ENCODE measurements at regions not wholly inside any gene's neighbourhood (a gene's known extent, or its start where the extent isn't known, plus 50 kb on each side); places are given as distances from the start of the nearest gene placed in this dataset.

- Histone ChIP-seq H3K27me3 (ENCODE audit: insufficient read depth) (no peaks in the 10 kb centered on the region), H4K20me1 (ENCODE audit: insufficient read depth) (no peaks in the 10 kb centered on the region), H3K36me3 (replicated peaks in 1 of 2; ENCODE audit: control insufficient read depth in 1 of 2, insufficient read depth in 2 of 2, low read length in 1 of 2) (no peaks in the 10 kb centered on the region), H3K9ac (no peak overlapping the region), H3K4me3 (ENCODE audit: low read depth in 2 of 2, low read length in 1 of 2) (no peak overlapping the region), H3K4me2 (no peak overlapping the region), H3K79me2 (ENCODE audit: insufficient read depth) (no peaks in the 10 kb centered on the region), H3K4me1 (ENCODE audit: control insufficient read depth in 1 of 2, insufficient read depth in 2 of 2, low read depth in 1 of 2, low read length in 1 of 2) (no peaks in the 10 kb centered on the region), H3K27ac (ENCODE audit: low read depth in 2 of 2, low read length in 1 of 2) (no peak overlapping the region), H2AFZ (ENCODE audit: low read depth) (no peak overlapping the region), H3F3A (replicated peaks; ENCODE audit: insufficient read depth) (no peaks in the 10 kb centered on the region), H3K9me3 (peaks cover 5% of the 10 kb centered on the region; the same call in 1 of the 2 replicates), H3K9me2 (no peaks in the 10 kb centered on the region)
- ChIA-PET POLR2A (no interaction called here), CTCF (no interaction called here)
- TF ChIP-seq REST (IDR thresholded peaks at IDR 0.05; ENCODE audit: low read depth, low read length) (no peak), RFX5 (IDR thresholded peaks at IDR 0.05; ENCODE audit: low read length) (no peak)
- 5% methylated on average over 2 of the region's 2 CpGs for WGBS (ENCODE audit: low lambda C conversion rate)
- DNase-seq: no peak
Measured at GRCh38 chr19:31970027-31970461, 375.4 kb upstream of the ZNF507 start.

GRCh38 chr19:31974290-31974689 lies 371.1 kb upstream of the ZNF507 start:
- H3K9me3 ChIP-seq: no peaks in the 10 kb centered on the region
- ChIA-PET POLR2A (no interaction called here), CTCF (no interaction called here)
- H3F3A ChIP-seq (replicated peaks; ENCODE audit: insufficient read depth): no peaks in the 10 kb centered on the region
- H3K4me2 ChIP-seq: no peak overlapping the region
- H3K36me3 ChIP-seq (replicated peaks in 1 of 2; ENCODE audit: control insufficient read depth in 1 of 2, insufficient read depth in 2 of 2, low read length in 1 of 2): no peaks in the 10 kb centered on the region
- no peaks in the 10 kb centered on the region for H3K9me2 ChIP-seq
- TF ChIP-seq TEAD4 (IDR thresholded peaks at IDR 0.05; ENCODE audit: borderline replicate concordance, insufficient read depth) (no peak), RAD21 (IDR thresholded peaks at IDR 0.05; ENCODE audit: low read length) (no peak), RFX5 (IDR thresholded peaks at IDR 0.05; ENCODE audit: low read length) (no peak), USF1 (IDR thresholded peaks at IDR 0.05; ENCODE audit: borderline replicate concordance, low read depth) (no peak), SIN3A (IDR thresholded peaks at IDR 0.05; ENCODE audit: borderline replicate concordance, low read depth, low read length) (no peak), RCOR1 (IDR thresholded peaks at IDR 0.05; ENCODE audit: low read length) (no peak), CHD2 (IDR thresholded peaks at IDR 0.05; ENCODE audit: low read length, partially characterized antibody) (no peak), ZBTB33 (IDR thresholded peaks at IDR 0.05; ENCODE audit: borderline replicate concordance, low read depth) (no peak)
- H3K27me3 ChIP-seq (ENCODE audit: insufficient read depth): no peaks in the 10 kb centered on the region
- no peak for DNase-seq
- no peak overlapping the region for H3K27ac ChIP-seq (ENCODE audit: low read depth in 2 of 2, low read length in 1 of 2)
- no peak overlapping the region for H2AFZ ChIP-seq (ENCODE audit: low read depth)
- H3K9ac ChIP-seq: no peak overlapping the region
- no peaks in the 10 kb centered on the region for H3K4me1 ChIP-seq (ENCODE audit: control insufficient read depth in 1 of 2, insufficient read depth in 2 of 2, low read depth in 1 of 2, low read length in 1 of 2)
- H3K79me2 ChIP-seq (ENCODE audit: insufficient read depth): no peaks in the 10 kb centered on the region
- 6% methylated on average over 4 of the region's 4 CpGs for WGBS (ENCODE audit: low lambda C conversion rate)
- no peak overlapping the region for H3K4me3 ChIP-seq (ENCODE audit: low read depth in 2 of 2, low read length in 1 of 2)
- no peaks in the 10 kb centered on the region for H4K20me1 ChIP-seq (ENCODE audit: insufficient read depth)

Data from SK-N-SH (cell line).